ENCODE measurements at regions not wholly inside any gene's neighbourhood (a gene's known extent, or its start where the extent isn't known, plus 50 kb on each side); places are given as distances from the start of the nearest gene placed in this dataset.

- DNase-seq (ENCODE audit: low read depth) = no peak
Measured at GRCh38 chrX:15983034-15983433, 128.4 kb upstream of the AP1S2 start.

- DNase-seq (ENCODE audit: low read depth) = no peak
Measured at GRCh38 chrX:15977644-15978043, 123.0 kb upstream of the AP1S2 start.

GRCh38 chrX:15976396-15976795 is 121.8 kb upstream of the AP1S2 start:
- DNase-seq (ENCODE audit: low read depth) = no peak

- no peak for DNase-seq (ENCODE audit: low read depth)
Measured at GRCh38 chrX:15973946-15974345, 119.3 kb upstream of the AP1S2 start.

- peak; percentile 27 for DNase-seq (ENCODE audit: low read depth)
Measured at GRCh38 chrX:15973299-15973698, 118.7 kb upstream of the AP1S2 start.

GRCh38 chrX:15971696-15972095 is 117.1 kb upstream of the AP1S2 start:
- no peak for DNase-seq (ENCODE audit: low read depth)

GRCh38 chrX:15963858-15964257 is 109.2 kb upstream of the AP1S2 start:
- DNase-seq (ENCODE audit: low read depth) = no peak

- no peak for DNase-seq (ENCODE audit: low read depth)
Measured at GRCh38 chrX:15960237-15960636, 105.6 kb upstream of the AP1S2 start.

GRCh38 chrX:15956681-15957080 is 102.1 kb upstream of the AP1S2 start:
- peak; percentile 17 for DNase-seq (ENCODE audit: low read depth)

- no peak for DNase-seq (ENCODE audit: low read depth)
Measured at GRCh38 chrX:15953801-15954200, 99.2 kb upstream of the AP1S2 start.

GRCh38 chrX:15952212-15952611 is 97.6 kb upstream of the AP1S2 start:
- DNase-seq (ENCODE audit: low read depth) = no peak

- DNase-seq (ENCODE audit: low read depth) = no peak
Measured at GRCh38 chrX:15948318-15948660, 93.7 kb upstream of the AP1S2 start.

- peak; percentile 76 for DNase-seq (ENCODE audit: low read depth)
Measured at GRCh38 chrX:15947648-15948317, 93.2 kb upstream of the AP1S2 start.

GRCh38 chrX:15946783-15947580 is 92.4 kb upstream of the AP1S2 start:
- peak; percentile 83 for DNase-seq (ENCODE audit: low read depth)

GRCh38 chrX:15943391-15943790 is 88.8 kb upstream of the AP1S2 start:
- peak; percentile 19 for DNase-seq (ENCODE audit: low read depth)

GRCh38 chrX:15942307-15942706 is 87.7 kb upstream of the AP1S2 start:
- no peak for DNase-seq (ENCODE audit: low read depth)

GRCh38 chrX:15939737-15940136 is 85.1 kb upstream of the AP1S2 start:
- no peak for DNase-seq (ENCODE audit: low read depth)

GRCh38 chrX:15938072-15938471 is 83.5 kb upstream of the AP1S2 start:
- no peak for DNase-seq (ENCODE audit: low read depth)

GRCh38 chrX:15931362-15931761 is 76.7 kb upstream of the AP1S2 start:
- no peak for DNase-seq (ENCODE audit: low read depth)

GRCh38 chrX:15930585-15930984 is 76.0 kb upstream of the AP1S2 start:
- peak; percentile 28 for DNase-seq (ENCODE audit: low read depth)

- no peak for DNase-seq (ENCODE audit: low read depth)
Measured at GRCh38 chrX:15929194-15929593, 74.6 kb upstream of the AP1S2 start.

GRCh38 chrX:15926622-15927021 is 72.0 kb upstream of the AP1S2 start:
- no peak for DNase-seq (ENCODE audit: low read depth)

- DNase-seq (ENCODE audit: low read depth) = no peak
Measured at GRCh38 chrX:15918003-15918402, 63.4 kb upstream of the AP1S2 start.

GRCh38 chrX:15916704-15917084 is 62.1 kb upstream of the AP1S2 start:
- DNase-seq (ENCODE audit: low read depth) = peak; percentile 23
